ENCODE measurements at regions not wholly inside any gene's neighbourhood (a gene's known extent, or its start where the extent isn't known, plus 50 kb on each side); places are given as distances from the start of the nearest gene placed in this dataset.

DNA sequence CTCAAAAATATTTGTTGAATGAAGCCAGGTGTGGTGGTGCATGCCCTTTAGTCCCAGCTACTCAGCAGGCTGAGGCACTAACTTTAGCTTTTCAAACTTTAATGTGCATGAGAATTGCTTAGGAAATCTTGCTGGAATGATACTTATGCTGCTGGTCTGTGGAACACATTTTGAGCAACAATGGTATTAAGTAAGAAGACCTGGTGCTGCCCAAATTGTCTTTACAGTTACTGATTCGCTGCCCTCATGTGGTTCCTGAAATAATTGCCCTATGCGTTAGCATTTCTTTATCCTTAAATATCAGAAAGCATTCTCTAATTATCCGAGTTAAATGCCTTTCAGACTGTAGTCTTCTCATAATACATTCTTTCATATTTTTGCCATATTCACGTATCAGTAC lies 76.0 kb upstream of the SESTD1 start:
- TF ChIP-seq POLR2AphosphoS5 (IDR thresholded peaks at IDR 0.05) (no peak), POLR2A (IDR thresholded peaks at IDR 0.05) (no peak)
- TF ChIP-seq, protein P1, sequence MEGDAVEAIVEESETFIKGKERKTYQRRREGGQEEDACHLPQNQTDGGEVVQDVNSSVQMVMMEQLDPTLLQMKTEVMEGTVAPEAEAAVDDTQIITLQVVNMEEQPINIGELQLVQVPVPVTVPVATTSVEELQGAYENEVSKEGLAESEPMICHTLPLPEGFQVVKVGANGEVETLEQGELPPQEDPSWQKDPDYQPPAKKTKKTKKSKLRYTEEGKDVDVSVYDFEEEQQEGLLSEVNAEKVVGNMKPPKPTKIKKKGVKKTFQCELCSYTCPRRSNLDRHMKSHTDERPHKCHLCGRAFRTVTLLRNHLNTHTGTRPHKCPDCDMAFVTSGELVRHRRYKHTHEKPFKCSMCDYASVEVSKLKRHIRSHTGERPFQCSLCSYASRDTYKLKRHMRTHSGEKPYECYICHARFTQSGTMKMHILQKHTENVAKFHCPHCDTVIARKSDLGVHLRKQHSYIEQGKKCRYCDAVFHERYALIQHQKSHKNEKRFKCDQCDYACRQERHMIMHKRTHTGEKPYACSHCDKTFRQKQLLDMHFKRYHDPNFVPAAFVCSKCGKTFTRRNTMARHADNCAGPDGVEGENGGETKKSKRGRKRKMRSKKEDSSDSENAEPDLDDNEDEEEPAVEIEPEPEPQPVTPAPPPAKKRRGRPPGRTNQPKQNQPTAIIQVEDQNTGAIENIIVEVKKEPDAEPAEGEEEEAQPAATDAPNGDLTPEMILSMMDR (IDR thresholded peaks at IDR 0.05): peak in 2 of 5 experiments; percentile 11 to 13

All from transverse colon (tissue), 4 donors.